OCI-LY7 (cell line): ENCODE measurements at regions not wholly inside any gene's neighbourhood (a gene's known extent, or its start where the extent isn't known, plus 50 kb on each side); places are given as distances from the start of the nearest gene placed in this dataset.

Experiments
- EZH2phosphoT487 ChIP-seq: fragments of 200-600 bp; sonication (generic); IDR thresholded peaks from 2 replicates; pipeline ENCODE4 v1.6.1; 2018; ENCODE audit warnings: low read depth, borderline replicate concordance, mild to moderate bottlenecking, mixed run types, antibody characterized with exemption, low read length, moderate library complexity, mixed read lengths
- TF ChIP-seq, protein P1 (sequence below): fragments of 200-600 bp; sonication (generic); conservative IDR thresholded peaks from 2 replicates; pipeline ENCODE4 v1.5.1; 2014; ENCODE audit warnings: mild to moderate bottlenecking, antibody characterized with exemption, low read length, moderate library complexity, mixed read lengths

DNA sequence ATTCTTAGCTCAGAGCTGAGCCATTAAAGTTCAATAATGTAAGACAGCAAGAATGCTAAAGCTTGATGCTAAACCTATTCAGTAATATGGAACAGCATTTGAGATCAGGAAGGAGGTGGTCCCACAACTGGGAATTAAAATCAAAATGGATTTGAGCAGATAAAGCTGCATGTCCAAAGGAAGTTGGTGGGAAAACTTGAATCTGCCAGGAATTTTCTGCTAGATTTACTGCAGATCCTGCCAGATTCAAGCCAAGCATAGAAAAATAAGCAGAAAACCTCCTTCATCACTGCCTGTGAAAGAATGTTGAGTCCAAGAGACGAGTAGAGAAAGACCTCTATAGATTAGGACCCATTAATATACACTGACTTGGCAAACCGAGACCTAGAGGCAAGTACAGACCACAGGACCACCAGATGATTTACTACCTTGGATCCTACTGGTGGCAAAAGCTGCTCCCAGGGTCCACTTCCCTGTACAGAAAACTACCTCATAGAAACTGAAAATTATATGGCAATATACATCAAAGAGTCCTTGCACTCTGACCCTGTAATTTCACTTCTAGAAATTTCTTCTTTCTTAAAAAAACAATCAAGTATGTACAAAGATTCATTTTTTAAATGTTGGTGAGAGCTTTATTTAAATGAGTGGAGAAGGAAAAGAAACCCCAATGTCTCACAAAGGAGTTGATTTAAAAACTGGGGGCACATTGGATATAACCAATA, 263.2 kb downstream of the DAD1 start:
- TF ChIP-seq, protein P1, sequence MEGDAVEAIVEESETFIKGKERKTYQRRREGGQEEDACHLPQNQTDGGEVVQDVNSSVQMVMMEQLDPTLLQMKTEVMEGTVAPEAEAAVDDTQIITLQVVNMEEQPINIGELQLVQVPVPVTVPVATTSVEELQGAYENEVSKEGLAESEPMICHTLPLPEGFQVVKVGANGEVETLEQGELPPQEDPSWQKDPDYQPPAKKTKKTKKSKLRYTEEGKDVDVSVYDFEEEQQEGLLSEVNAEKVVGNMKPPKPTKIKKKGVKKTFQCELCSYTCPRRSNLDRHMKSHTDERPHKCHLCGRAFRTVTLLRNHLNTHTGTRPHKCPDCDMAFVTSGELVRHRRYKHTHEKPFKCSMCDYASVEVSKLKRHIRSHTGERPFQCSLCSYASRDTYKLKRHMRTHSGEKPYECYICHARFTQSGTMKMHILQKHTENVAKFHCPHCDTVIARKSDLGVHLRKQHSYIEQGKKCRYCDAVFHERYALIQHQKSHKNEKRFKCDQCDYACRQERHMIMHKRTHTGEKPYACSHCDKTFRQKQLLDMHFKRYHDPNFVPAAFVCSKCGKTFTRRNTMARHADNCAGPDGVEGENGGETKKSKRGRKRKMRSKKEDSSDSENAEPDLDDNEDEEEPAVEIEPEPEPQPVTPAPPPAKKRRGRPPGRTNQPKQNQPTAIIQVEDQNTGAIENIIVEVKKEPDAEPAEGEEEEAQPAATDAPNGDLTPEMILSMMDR = no peak
- no peak for TF ChIP-seq EZH2phosphoT487
